ENCODE measurements at regions not wholly inside any gene's neighbourhood (a gene's known extent, or its start where the extent isn't known, plus 50 kb on each side); places are given as distances from the start of the nearest gene placed in this dataset.

GRCh38 chr7:40916813-40917212 lies 782.0 kb downstream of the SUGCT start:
- TF ChIP-seq REST (IDR thresholded peaks at IDR 0.05; ENCODE audit: low read depth) (no peak), CEBPB (IDR thresholded peaks at IDR 0.05) (no peak), TEAD4 (IDR thresholded peaks at IDR 0.05) (no peak), USF1 (IDR thresholded peaks at IDR 0.05) (no peak)

Measured in Ishikawa (cell line).